ENCODE measurements at regions not wholly inside any gene's neighbourhood (a gene's known extent, or its start where the extent isn't known, plus 50 kb on each side); places are given as distances from the start of the nearest gene placed in this dataset.

DNA sequence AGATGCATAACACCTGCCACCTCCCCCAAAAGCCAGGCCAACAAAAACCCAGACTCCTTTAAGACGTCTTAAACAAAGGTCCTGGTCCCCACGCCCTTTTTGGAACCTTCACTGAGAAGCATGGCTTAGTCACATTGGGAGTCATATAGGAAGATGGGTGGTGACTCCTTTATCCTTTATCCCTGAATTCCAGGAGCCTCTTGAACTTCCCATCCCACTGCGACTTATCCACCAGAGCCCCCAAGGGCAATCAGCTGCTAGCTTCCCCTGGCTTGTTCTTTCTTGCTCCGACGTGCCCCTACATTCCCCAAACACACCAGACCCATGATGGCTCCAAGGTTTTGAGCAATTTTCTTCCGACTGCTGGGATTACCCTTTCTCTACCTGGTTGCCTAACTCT, 567.0 kb upstream of the CADM1 start:
- H3K4me1 ChIP-seq = no peaks in the 10 kb centered on the region
- 4% methylated on average over 6 of the region's 6 CpGs for WGBS (ENCODE audit: missing lambda C conversion rate)
- POLR2A ChIA-PET = no interaction called here
- H3K27ac ChIP-seq = no peak overlapping the region
- no peak overlapping the region for H3K4me3 ChIP-seq
- DNase-seq (ENCODE audit: low read depth in 1 of 2, low spot score in 1 of 2) = no peak
- TF ChIP-seq CHD4 (IDR thresholded peaks at IDR 0.05; ENCODE audit: borderline replicate concordance) (no peak), HOXB13 (CRISPR knock-in tag; IDR thresholded peaks at IDR 0.05; ENCODE audit: low read depth) (no peak), EHF (CRISPR knock-in tag; IDR thresholded peaks at IDR 0.05) (no peak), FOXS1 (CRISPR knock-in tag; IDR thresholded peaks at IDR 0.05) (no peak), POLR2AphosphoS2 (conservative IDR thresholded peaks at IDR 0.05; ENCODE audit: low read length) (no peak), JUNB (IDR thresholded peaks at IDR 0.05) (no peak), NFE2L2 (conservative IDR thresholded peaks at IDR 0.05; ENCODE audit: low read length) (no peak), ZNF302 (CRISPR knock-in tag; IDR thresholded peaks at IDR 0.05) (no peak), ZC3H11A (IDR thresholded peaks at IDR 0.05) (no peak), RFX5 (IDR thresholded peaks at IDR 0.05) (no peak), HEYL (CRISPR knock-in tag; IDR thresholded peaks at IDR 0.05) (no peak), NPAS2 (CRISPR knock-in tag; IDR thresholded peaks at IDR 0.05; ENCODE audit: borderline replicate concordance) (no peak), NR3C1 (IDR thresholded peaks at IDR 0.05) (no peak)
- TF ChIP-seq, protein P1, sequence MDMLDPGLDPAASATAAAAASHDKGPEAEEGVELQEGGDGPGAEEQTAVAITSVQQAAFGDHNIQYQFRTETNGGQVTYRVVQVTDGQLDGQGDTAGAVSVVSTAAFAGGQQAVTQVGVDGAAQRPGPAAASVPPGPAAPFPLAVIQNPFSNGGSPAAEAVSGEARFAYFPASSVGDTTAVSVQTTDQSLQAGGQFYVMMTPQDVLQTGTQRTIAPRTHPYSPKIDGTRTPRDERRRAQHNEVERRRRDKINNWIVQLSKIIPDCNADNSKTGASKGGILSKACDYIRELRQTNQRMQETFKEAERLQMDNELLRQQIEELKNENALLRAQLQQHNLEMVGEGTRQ (IDR thresholded peaks at IDR 0.05) = no peak
- TF ChIP-seq, protein P2, sequence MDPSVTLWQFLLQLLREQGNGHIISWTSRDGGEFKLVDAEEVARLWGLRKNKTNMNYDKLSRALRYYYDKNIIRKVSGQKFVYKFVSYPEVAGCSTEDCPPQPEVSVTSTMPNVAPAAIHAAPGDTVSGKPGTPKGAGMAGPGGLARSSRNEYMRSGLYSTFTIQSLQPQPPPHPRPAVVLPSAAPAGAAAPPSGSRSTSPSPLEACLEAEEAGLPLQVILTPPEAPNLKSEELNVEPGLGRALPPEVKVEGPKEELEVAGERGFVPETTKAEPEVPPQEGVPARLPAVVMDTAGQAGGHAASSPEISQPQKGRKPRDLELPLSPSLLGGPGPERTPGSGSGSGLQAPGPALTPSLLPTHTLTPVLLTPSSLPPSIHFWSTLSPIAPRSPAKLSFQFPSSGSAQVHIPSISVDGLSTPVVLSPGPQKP (IDR thresholded peaks at IDR 0.05; ENCODE audit: low read depth, low read length) = no peak
- TF ChIP-seq, protein P3, sequence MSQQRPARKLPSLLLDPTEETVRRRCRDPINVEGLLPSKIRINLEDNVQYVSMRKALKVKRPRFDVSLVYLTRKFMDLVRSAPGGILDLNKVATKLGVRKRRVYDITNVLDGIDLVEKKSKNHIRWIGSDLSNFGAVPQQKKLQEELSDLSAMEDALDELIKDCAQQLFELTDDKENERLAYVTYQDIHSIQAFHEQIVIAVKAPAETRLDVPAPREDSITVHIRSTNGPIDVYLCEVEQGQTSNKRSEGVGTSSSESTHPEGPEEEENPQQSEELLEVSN (IDR thresholded peaks at IDR 0.05; ENCODE audit: borderline replicate concordance, low read depth) = no peak
- TF ChIP-seq, protein P4, sequence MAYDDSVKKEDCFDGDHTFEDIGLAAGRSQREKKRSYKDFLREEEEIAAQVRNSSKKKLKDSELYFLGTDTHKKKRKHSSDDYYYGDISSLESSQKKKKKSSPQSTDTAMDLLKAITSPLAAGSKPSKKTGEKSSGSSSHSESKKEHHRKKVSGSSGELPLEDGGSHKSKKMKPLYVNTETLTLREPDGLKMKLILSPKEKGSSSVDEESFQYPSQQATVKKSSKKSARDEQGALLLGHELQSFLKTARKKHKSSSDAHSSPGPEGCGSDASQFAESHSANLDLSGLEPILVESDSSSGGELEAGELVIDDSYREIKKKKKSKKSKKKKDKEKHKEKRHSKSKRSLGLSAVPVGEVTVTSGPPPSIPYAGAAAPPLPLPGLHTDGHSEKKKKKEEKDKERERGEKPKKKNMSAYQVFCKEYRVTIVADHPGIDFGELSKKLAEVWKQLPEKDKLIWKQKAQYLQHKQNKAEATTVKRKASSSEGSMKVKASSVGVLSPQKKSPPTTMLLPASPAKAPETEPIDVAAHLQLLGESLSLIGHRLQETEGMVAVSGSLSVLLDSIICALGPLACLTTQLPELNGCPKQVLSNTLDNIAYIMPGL (CRISPR knock-in tag; IDR thresholded peaks at IDR 0.05; ENCODE audit: borderline replicate concordance) = no peak
- no peak for ATAC-seq
- CTCF ChIA-PET = no interaction called here
- no peak overlapping the region for H3K4me2 ChIP-seq
- H3K9me3 ChIP-seq = no peaks in the 10 kb centered on the region
- no peak for FAIRE-seq

DNA sequence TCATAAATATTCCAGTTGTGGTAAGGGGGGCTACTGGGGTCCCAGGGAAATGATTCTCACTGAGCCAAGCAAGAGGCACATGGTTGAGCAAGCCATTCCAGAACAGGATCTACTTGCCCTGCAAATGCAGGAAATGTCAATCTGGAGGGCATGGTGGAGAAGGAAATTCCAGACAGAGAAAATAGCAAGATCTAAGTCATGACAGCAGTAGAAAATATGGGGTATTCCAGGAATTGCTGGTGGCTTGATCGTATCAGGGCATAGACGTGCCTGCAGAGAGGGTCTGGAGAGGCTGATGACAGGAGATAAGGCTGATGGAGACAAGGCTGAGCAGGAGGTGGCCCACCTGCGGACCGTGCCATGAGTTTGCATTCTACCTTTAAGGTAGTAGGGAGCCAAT, 566.3 kb upstream of the CADM1 start:
- CTCF ChIA-PET = no interaction called here
- TF ChIP-seq ZNF302 (CRISPR knock-in tag; IDR thresholded peaks at IDR 0.05) (no peak), RARB (CRISPR knock-in tag; IDR thresholded peaks at IDR 0.05) (no peak), CEBPB (IDR thresholded peaks at IDR 0.05) (no peak), SMC3 (IDR thresholded peaks at IDR 0.05) (no peak), JUN (IDR thresholded peaks at IDR 0.05) (no peak), NPAS2 (CRISPR knock-in tag; IDR thresholded peaks at IDR 0.05; ENCODE audit: borderline replicate concordance) (no peak), RAD21 (conservative IDR thresholded peaks at IDR 0.05 in 1 of 2, IDR thresholded peaks at IDR 0.05 in 1 of 2) (no peak), HOXB5 (CRISPR knock-in tag; IDR thresholded peaks at IDR 0.05) (no peak), ESRRA (IDR thresholded peaks at IDR 0.05; ENCODE audit: borderline replicate concordance, low read length) (no peak)
- TF ChIP-seq, protein P5, sequence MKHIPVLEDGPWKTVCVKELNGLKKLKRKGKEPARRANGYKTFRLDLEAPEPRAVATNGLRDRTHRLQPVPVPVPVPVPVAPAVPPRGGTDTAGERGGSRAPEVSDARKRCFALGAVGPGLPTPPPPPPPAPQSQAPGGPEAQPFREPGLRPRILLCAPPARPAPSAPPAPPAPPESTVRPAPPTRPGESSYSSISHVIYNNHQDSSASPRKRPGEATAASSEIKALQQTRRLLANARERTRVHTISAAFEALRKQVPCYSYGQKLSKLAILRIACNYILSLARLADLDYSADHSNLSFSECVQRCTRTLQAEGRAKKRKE (CRISPR knock-in tag; IDR thresholded peaks at IDR 0.05; ENCODE audit: low read depth) = no peak
- TF ChIP-seq, protein P6, sequence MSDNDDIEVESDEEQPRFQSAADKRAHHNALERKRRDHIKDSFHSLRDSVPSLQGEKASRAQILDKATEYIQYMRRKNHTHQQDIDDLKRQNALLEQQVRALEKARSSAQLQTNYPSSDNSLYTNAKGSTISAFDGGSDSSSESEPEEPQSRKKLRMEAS (IDR thresholded peaks at IDR 0.05) = no peak
- Histone ChIP-seq H3K9me3 (no peaks in the 10 kb centered on the region), H3K4me1 (no peaks in the 10 kb centered on the region), H3K4me3 (no peak overlapping the region), H3K27ac (no peak overlapping the region), H3K4me2 (no peak overlapping the region)
- ATAC-seq = no peak
- no peak for DNase-seq (ENCODE audit: low read depth in 1 of 2, low spot score in 1 of 2)
- WGBS (ENCODE audit: missing lambda C conversion rate) = 6% methylated on average over 4 of the region's 4 CpGs
- POLR2A ChIA-PET = no interaction called here
- no peak for FAIRE-seq
